ENCODE measurements at regions not wholly inside any gene's neighbourhood (a gene's known extent, or its start where the extent isn't known, plus 50 kb on each side); places are given as distances from the start of the nearest gene placed in this dataset.

DNA sequence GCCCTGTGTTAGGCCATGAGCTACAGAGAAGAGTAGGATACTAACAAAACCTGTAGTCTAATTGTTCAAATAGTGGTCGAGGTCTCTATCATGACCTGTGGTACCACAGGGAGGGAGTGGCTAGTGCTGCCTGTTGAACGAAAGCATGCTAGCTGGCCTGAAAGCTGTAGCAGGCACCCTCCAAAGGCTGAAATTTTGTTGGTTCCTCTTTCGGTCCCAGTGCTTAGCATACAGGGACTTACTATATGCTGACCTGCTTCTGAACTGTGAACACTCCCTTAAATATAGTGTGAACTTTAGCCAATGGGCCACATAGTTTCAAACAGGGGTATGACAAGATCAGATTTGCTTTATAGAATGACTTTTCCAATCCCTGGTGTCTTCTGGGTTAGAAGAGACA, 113.4 kb downstream of the PJA1 start:
- no peak overlapping the region for H3K4me3 ChIP-seq (ENCODE audit: low read depth, low read length)
- TF ChIP-seq CTCF (IDR thresholded peaks at IDR 0.05; ENCODE audit: insufficient read depth, low read length) = no peak
- DNase-seq (ENCODE audit: low read depth) = no peak

GRCh38 chrX:69050051-69050765, 115.0 kb downstream of the PJA1 start:
- no peak for TF ChIP-seq CTCF (IDR thresholded peaks at IDR 0.05; ENCODE audit: insufficient read depth, low read length)
- no peak for DNase-seq (ENCODE audit: low read depth)
- H3K4me3 ChIP-seq (ENCODE audit: low read depth, low read length) = no peak overlapping the region

GRCh38 chrX:69046996-69047490, 118.2 kb downstream of the PJA1 start:
- TF ChIP-seq CTCF (IDR thresholded peaks at IDR 0.05; ENCODE audit: insufficient read depth, low read length) = no peak
- no peak overlapping the region for H3K4me3 ChIP-seq (ENCODE audit: low read depth, low read length)
- no peak for DNase-seq (ENCODE audit: low read depth)

- no peak for DNase-seq (ENCODE audit: low read depth)
- no peak for TF ChIP-seq CTCF (IDR thresholded peaks at IDR 0.05; ENCODE audit: insufficient read depth, low read length)
- no peak overlapping the region for H3K4me3 ChIP-seq (ENCODE audit: low read depth, low read length)
Observed at GRCh38 chrX:69045616-69046345, 119.5 kb downstream of the PJA1 start.

DNA sequence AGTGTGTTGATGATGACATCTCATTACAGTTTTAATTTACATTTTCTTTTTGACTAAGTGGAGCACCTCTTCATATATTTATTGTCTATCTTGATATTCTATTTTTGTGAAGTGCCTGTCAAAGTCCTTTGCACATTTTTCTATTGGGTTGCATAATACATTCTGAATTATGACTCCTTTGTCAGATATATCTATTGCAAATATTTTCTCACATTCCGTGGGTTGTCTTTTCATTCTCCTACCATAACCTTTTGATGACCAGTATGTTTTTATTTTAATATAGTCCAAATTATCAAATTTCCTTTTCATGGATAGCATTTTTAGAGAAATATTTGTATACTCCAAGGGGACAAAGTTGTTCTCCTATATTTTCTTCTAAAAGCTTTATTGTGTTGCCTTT, 126.4 kb downstream of the PJA1 start:
- TF ChIP-seq CTCF (IDR thresholded peaks at IDR 0.05; ENCODE audit: insufficient read depth, low read length) = no peak
- H3K4me3 ChIP-seq (ENCODE audit: low read depth, low read length) = no peak overlapping the region
- peak; percentile 64 for DNase-seq (ENCODE audit: low read depth)

DNA sequence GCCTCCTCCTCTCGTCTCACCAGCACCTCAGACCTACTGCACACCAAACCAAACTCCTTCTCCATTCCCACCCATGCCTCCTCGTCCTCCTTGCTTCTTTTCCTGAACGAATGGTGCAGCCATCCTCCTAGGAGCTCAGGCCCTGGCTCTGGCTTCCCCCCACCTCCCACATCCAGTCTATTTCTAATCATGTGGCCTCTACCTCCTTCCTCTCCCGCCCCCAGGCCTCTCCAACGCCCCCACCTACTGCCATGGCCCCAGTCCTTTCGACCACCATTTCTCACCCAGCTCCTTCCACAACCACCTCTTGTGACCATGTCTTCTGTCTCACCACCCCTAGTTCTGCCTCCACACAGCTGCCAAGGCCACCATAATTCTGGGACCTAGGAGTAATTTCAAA, 127.1 kb downstream of the PJA1 start:
- no peak for TF ChIP-seq CTCF (IDR thresholded peaks at IDR 0.05; ENCODE audit: insufficient read depth, low read length)
- no peak for DNase-seq (ENCODE audit: low read depth)
- H3K4me3 ChIP-seq (ENCODE audit: low read depth, low read length) = no peak overlapping the region

Measured in fibroblast of the aortic adventitia (primary cell).